HL-60 (cell line): ENCODE measurements at regions not wholly inside any gene's neighbourhood (a gene's known extent, or its start where the extent isn't known, plus 50 kb on each side); places are given as distances from the start of the nearest gene placed in this dataset.

ENCODE experiments used
- DNase-seq, 2 experiments: peaks; one replicate each; pipeline ENCODE4 v3.0.0-alpha.2; 2010 to 2020; ENCODE audit warnings: low read depth in 1 of 2, low spot score in 1 of 2
- H3K27ac ChIP-seq: fragments of 250-450 bp; sonication (Bioruptor Pico); replicated peaks from 2 replicates; pipeline ENCODE4 v1.5.1; 2020; ENCODE audit warnings: mild to moderate bottlenecking, moderate library complexity
- H3K27me3 ChIP-seq: fragments of 250-450 bp; sonication (Bioruptor Pico); 2 replicates; pipeline ENCODE4 v1.5.1; 2021; ENCODE audit warnings: mild to moderate bottlenecking, moderate library complexity; ENCODE audit not compliant: insufficient read depth, poor library complexity, severe bottlenecking
- H3K4me3 ChIP-seq: replicated peaks from 2 replicates; pipeline ENCODE4 v1.5.1; 2011; ENCODE audit warnings: mild to moderate bottlenecking, control low read depth, low read length; ENCODE audit not compliant: insufficient read depth
- CTCF ChIP-seq: IDR thresholded peaks from one replicate; pipeline ENCODE4 v1.5.1; 2011; ENCODE audit warnings: low read length, control low read depth, inconsistent platforms; ENCODE audit not compliant: insufficient read depth
- GABPA ChIP-seq: IDR thresholded peaks from 2 replicates; pipeline ENCODE4 v1.6.1; 2012; ENCODE audit warnings: low read depth
- POLR2AphosphoS5 ChIP-seq: IDR thresholded peaks from 2 replicates; pipeline ENCODE4 v1.6.1; 2012; ENCODE audit warnings: low read depth
- REST ChIP-seq: IDR thresholded peaks from 2 replicates; pipeline ENCODE4 v1.6.1; 2012; ENCODE audit warnings: low read depth; ENCODE audit not compliant: insufficient replicate concordance
- SPI1 ChIP-seq: IDR thresholded peaks from 2 replicates; pipeline ENCODE4 v1.6.1; 2012; ENCODE audit warnings: low read depth, mild to moderate bottlenecking, borderline replicate concordance

- no peak for DNase-seq
These were observed 117.2 kb upstream of the PRNP start for GRCh38 chr20:4569092-4569491.

GRCh38 chr20:4568361-4568959, 117.8 kb upstream of the PRNP start:
- DNase-seq = no peak
- TF ChIP-seq CTCF = no peak
- no peak for TF ChIP-seq REST
- TF ChIP-seq POLR2AphosphoS5 = no peak
- no peak for TF ChIP-seq SPI1
- no peak for TF ChIP-seq GABPA
- H3K27ac ChIP-seq = no peak overlapping the region
- no peaks in the 10 kb centered on the region for H3K27me3 ChIP-seq
- H3K4me3 ChIP-seq = no peak overlapping the region

More at GRCh38 chr20:4569092-4569491, 117.2 kb upstream of the PRNP start:
- no peak for TF ChIP-seq GABPA
- no peak for TF ChIP-seq SPI1
- TF ChIP-seq REST = no peak
- H3K27ac ChIP-seq = no peak overlapping the region
- no peaks in the 10 kb centered on the region for H3K27me3 ChIP-seq
- no peak overlapping the region for H3K4me3 ChIP-seq

- no peaks in the 10 kb centered on the region for H3K27me3 ChIP-seq
- TF ChIP-seq REST (no peak), SPI1 (peak; percentile 93)
- H3K4me3 ChIP-seq = no peak overlapping the region
- no peak for DNase-seq
- no peak overlapping the region for H3K27ac ChIP-seq
These were observed 119.1 kb upstream of the PRNP start for GRCh38 chr20:4567170-4567569.

- TF ChIP-seq POLR2AphosphoS5 (no peak), REST (peak; percentile 98)
- Histone ChIP-seq H3K27me3 (no peaks in the 10 kb centered on the region), H3K27ac (no peak overlapping the region), H3K4me3 (no peak overlapping the region)
- peak in 1 of 2 experiments; percentile 18 for DNase-seq
These were observed 122.7 kb upstream of the PRNP start for GRCh38 chr20:4563534-4563933.
